HG02884 (cell line): ENCODE measurements at regions not wholly inside any gene's neighbourhood (a gene's known extent, or its start where the extent isn't known, plus 50 kb on each side); places are given as distances from the start of the nearest gene placed in this dataset.

Experiments used
- ATAC-seq: cut with Tn5 transposase; IDR thresholded peaks from one replicate; pipeline ENCODE4 v1.9.1; 2021; ENCODE audit warnings: mild to moderate bottlenecking, moderate library complexity; ENCODE audit not compliant: unreplicated experiment

DNA sequence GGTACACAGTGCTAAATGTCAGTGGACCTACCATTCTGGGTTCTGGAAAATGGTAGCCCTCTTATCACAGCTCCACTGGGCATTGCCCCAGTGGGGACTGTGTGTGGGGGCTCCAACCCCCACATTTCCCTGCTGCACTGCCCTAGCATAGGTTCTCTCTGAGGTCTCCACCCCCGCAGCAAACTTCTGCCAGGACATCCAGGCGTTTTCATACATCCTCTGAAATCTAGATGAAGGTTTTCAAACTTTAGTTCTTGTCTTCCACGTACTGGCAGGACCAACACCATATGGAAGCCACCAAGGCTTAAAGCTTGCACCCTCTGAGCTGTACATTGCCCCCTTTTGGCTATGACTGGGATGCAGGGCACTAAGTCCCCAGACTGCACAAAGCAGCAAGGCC lies 788.2 kb upstream of the ALCAM start:
- no peak for ATAC-seq

GRCh38 chr3:104582092-104582491 lies 784.6 kb upstream of the ALCAM start:
- no peak for ATAC-seq

DNA sequence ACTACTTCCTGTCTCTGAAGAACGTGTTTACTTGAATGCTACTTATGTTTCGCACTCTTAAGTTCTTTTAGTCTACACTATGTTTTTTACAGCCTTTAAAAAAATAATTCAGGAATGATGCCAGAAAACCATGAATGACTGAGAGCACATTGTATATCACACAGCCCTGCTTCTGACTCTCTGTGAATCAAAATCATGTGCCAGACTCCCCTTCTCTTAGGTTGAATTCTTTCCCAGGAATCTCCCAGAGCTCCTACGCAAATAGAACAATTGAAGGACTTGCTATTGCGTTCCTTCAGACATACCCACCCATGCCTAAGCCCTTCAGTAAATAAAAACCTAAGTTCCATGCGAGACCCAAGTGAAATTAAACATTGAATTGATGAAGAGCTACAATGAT lies 782.0 kb upstream of the ALCAM start:
- no peak for ATAC-seq

- ATAC-seq = no peak
These were observed 780.4 kb upstream of the ALCAM start for GRCh38 chr3:104586344-104586743.

- no peak for ATAC-seq
These were observed 778.3 kb upstream of the ALCAM start for GRCh38 chr3:104588442-104588841.

- no peak for ATAC-seq
These were observed 774.9 kb upstream of the ALCAM start for GRCh38 chr3:104591776-104592175.

DNA sequence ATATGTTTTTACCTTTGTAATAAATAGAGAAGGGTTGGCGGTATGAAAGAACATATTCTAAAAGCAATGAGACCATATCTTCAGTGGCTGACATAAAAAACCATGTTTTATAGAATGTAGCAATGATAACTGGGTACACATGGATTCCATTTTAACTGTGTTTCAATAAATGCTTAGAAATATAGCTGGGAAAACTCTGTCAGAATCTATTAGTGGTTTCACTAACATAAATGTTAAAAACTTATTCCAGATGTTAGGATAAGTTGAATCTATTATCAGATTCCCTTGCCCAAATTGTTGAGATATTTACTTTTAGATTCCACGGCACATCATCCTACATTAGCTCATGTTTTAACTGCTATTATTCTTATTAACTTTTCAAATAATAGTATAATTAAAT lies 772.2 kb upstream of the ALCAM start:
- ATAC-seq = no peak

DNA sequence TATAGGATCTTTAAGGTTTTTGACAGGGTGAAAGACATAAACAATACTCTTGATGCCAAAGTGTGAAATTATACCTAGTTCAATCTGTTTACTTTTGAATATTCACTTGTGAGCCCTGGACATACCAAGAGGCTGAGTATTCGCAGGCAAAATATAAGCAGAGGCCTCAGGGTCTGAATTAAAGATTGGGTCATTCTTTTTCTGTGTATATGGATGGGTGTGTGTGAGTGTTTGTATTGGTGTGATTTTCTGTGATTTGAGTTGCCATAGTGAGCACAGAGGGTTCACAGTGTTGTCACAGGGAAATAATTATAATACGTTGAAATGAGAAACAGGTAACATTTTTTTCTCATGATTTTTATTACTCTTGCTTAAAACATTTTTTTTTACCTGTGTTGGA lies 770.7 kb upstream of the ALCAM start:
- no peak for ATAC-seq

DNA sequence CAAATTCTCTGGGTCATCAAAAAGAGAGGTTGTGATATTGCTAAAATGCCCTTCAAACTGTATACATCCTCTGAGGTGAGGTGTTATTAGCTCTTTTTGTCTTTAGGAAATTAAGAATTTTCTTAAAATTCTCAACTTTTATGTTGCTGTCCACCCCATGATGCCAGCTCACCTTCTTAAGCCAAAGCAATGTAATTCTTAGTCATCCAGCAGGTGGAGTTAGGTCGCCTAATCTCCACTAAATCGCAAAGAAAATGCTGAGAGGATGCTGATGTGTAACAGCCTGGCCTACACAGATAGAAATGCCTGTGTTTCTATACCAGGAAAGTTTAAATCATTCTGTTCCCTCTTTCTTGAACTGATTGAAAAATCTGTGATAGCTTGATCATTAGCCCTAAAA lies 770.2 kb upstream of the ALCAM start:
- ATAC-seq = peak; percentile 95

- ATAC-seq = no peak
These were observed 767.7 kb upstream of the ALCAM start for GRCh38 chr3:104598848-104599511.

DNA sequence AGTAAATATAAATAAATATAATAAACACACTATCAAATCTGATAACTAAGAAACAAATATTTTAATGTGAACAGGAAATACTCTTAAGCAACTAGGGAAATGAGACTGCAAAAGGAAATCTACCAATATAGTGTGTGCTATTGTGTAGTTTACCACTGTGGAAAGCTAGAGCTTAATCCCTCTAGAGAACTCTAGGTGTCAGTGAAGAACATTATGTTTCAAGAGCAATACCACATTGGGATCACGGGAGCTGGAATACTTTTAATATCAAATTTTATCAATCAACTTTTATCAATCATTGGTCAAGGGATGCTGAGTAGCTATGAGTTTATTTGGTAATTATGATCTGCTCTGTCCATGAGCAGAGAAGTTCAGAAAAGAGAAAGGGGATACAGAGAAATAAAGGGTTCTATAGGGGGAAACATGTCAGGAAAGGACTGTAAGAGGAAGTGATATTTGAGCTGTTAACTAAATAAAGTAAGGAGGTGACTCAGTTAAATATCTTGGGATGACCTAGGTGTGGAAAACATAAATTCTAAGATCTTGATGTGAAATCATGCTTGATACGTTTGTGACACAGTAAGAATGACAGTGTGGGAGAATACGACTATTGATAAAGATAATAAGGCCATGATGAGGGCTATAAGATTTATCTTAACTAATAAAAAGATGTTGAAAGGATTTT lies 762.2 kb upstream of the ALCAM start:
- ATAC-seq = no peak

- ATAC-seq = no peak
These were observed 759.9 kb upstream of the ALCAM start for GRCh38 chr3:104606812-104607211.

DNA sequence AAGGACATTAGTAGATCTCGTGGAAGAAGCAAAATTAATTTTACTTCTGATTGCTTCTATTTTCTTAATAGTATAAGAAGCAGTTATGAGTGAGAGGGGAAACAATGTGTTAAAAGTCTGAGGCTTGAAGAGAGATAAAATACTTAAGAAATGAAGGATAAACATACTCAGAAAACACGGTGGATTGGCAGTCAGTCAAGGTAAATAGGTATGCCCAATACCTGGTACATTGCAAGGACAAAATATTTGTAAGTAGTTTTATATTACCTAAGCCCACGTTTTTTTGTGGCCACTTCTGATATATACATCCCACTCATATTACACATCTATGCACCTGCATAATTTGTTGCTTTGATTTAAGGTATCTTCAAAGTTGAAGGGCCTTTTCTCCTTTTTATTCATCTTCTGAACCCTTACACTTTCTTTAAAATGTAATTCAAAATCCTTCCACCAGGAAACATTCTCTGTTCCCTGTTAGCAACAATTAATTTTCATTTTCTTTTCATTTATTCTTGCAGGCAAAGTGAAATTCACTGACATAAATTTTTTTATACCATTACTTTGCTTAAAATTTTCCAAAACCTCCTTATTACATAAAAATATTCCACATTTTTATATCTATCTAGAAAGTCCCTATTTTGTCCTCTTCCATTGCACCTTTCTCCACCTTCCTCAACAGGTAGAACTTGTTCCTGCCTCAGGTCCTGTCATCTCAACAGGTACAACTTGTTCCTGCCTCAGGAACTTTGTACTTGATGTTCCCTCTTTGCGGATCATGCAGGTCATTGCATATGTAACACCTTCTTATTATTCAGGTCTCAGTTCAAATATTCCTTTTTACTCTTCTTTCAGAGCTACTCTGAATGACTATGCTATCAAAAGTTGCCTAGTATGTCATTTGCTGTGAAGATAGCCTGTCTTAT lies 755.7 kb upstream of the ALCAM start:
- no peak for ATAC-seq

DNA sequence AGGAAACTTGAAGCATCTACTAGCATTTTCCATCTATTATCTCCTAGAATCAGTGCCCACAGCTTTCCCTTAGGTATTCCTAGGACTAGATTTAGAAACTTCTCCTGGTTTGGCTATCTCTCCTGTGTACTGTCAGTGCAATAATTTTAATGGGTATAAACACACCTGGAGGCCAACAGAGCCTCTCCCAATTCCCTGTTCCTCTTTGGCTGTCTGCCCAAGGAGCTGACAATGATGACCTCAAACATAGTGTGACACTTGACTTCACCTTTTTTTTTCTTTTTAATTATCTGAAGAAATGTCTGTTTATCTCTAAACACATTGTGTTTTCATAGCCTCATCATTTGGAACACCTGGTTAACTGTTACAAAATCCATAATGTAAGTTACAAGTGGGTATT lies 754.5 kb upstream of the ALCAM start:
- ATAC-seq = no peak

GRCh38 chr3:104614564-104614963 lies 752.1 kb upstream of the ALCAM start:
- ATAC-seq = no peak

DNA sequence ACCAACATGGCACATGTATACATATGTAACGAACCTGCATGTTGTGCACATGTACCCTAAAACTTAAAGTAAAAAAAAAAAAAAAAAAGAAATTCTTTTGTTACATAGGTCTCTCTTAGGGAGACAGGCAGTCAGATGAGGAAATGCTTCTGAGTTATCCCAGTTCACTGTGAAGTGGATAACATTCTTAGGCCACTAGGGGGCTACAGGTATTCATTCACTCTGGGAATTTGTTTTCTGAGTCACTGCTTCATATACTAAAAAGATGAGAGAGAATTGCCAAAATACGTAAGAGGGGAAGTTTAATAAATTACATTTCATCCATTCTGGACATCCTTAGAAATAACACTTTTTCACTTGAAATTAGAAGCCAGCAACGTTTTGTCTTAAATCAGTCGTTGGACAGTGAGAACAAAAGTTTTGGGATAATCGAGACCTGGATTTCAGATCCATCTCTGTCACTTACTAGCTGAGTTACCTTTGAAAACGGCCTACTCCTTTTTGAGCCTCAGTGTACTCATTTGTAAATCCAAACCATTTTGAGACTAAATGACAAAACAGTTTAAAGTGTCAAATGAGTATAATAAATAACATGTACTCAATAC lies 738.4 kb upstream of the ALCAM start:
- peak; percentile 89 for ATAC-seq

DNA sequence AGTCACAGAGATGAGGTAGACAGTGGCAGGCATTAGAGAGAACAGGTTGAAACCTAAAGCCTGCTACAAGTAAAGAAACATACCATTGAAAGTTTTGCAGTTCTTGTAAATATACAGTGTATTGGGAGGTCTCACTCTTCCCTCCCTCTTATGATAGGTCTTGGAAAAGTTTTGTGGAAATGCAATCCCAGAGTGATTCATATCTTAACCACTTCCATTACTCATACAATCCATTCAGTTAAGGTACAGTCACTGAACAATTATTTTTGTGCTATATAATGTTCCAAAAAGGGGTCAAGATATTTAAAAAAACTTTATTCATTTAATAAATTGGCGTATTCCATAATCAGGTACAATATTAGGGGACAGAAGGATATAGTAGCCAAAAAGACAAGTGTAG lies 737.7 kb upstream of the ALCAM start:
- ATAC-seq = no peak

DNA sequence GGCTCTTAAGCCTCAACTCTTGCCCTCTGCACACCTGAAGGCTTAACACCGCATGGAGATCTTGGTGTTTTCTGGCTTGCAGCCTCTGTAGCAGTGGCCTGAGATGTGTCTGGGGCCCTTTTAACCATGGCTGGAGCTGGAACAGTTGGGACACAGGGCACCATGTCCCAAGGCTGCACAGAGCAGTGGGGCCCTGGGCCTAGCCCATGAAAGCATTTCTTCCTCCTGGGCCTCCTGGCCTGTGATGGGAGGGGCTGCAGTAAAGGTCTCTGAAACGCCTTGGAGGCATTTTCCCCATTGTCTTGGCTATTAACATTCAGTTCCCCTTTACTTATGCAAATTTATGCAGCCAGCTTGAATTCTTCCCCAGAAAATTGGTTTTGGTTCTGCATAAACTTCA lies 735.5 kb upstream of the ALCAM start:
- no peak for ATAC-seq

- no peak for ATAC-seq
These were observed 734.2 kb upstream of the ALCAM start for GRCh38 chr3:104632521-104632920.

DNA sequence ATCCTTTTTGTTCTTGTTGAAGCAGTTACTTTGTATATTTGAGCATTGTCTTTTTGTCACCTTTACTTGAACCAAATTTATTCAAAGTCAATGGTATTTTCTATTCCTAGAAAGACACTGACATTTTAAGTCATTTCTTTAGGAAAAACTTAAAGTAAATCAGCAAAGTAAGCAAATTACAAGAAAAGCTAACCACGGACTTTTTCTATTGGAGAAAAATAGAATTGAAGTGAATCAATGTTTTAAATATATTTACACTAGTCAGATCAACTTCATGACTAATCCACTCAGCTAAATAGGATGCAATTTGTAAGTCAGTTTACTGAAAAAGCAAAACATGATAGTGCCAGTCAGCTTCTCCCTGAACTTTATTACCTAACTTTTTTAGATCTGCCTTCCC lies 733.8 kb upstream of the ALCAM start:
- ATAC-seq = no peak

GRCh38 chr3:104635872-104636580 lies 730.7 kb upstream of the ALCAM start:
- no peak for ATAC-seq
